Skeletal muscle tissue (tissue), 4 donors: ENCODE measurements at regions not wholly inside any gene's neighbourhood (a gene's known extent, or its start where the extent isn't known, plus 50 kb on each side); places are given as distances from the start of the nearest gene placed in this dataset. TPM values are rescaled to one million over a fixed set of nuclear protein-coding genes. Genes with fewer than 3 reads are reported as not detected.

ENCODE experiments used
- H3K27ac ChIP-seq: one replicate; pipeline ENCODE4 v1.7.0; 2013; ENCODE audit warnings: mild to moderate bottlenecking, low read depth, low read length, inconsistent platforms
- H3K27me3 ChIP-seq, 3 donors: one replicate each; pipeline ENCODE4 v1.7.0; 2013; ENCODE audit warnings: low read length in 3 of 3; ENCODE audit not compliant: control insufficient read depth in 3 of 3, insufficient read depth in 3 of 3
- H3K36me3 ChIP-seq, 3 donors: one replicate each; pipeline ENCODE4 v1.7.0; 2013; ENCODE audit warnings: low read length in 3 of 3; ENCODE audit not compliant: control insufficient read depth in 3 of 3, insufficient read depth in 3 of 3
- H3K4me1 ChIP-seq, 3 donors: one replicate each; pipeline ENCODE4 v1.7.0; 2013; ENCODE audit warnings: low read length in 3 of 3, mild to moderate bottlenecking in 3 of 3; ENCODE audit not compliant: control insufficient read depth in 3 of 3, insufficient read depth in 3 of 3
- H3K4me3 ChIP-seq, 3 donors: one replicate each; pipeline ENCODE4 v1.7.0; 2013; ENCODE audit warnings: low read length in 3 of 3
- H3K9ac ChIP-seq, 3 donors: one replicate each; pipeline ENCODE4 v1.7.0; 2013; ENCODE audit warnings: low read length in 3 of 3, mild to moderate bottlenecking in 3 of 3, moderate library complexity in 2 of 3, low read depth in 1 of 3
- H3K9me3 ChIP-seq, 3 donors: one replicate each; pipeline ENCODE4 v1.7.0; 2013; ENCODE audit warnings: low read length in 3 of 3; ENCODE audit not compliant: control insufficient read depth in 3 of 3
- small RNA-seq: library from RNA; depleted of rRNA; stranded (forward); fragments of <200 nt; gene quantifications from one replicate; pipeline ENCODE3, GENCODE V24; 2014
- donor health status: Osteomylitis.

GRCh38 chr14:62614122-62614521, 431.1 kb downstream of the KCNH5 start:
- Histone ChIP-seq H3K4me3 (no peak overlapping the region), H3K9ac (no peak overlapping the region), H3K27me3 (no peaks in the 10 kb centered on the region), H3K4me1 (no peaks in the 10 kb centered on the region), H3K9me3 (no peaks in the 10 kb centered on the region), H3K36me3 (no peaks in the 10 kb centered on the region), H3K27ac (no peak overlapping the region)

- Histone ChIP-seq H3K9me3 (no peaks in the 10 kb centered on the region), H3K9ac (no peak overlapping the region), H3K36me3 (no peaks in the 10 kb centered on the region), H3K4me3 (no peak overlapping the region), H3K4me1 (no peaks in the 10 kb centered on the region), H3K27ac (no peak overlapping the region), H3K27me3 (no peaks in the 10 kb centered on the region)
These were observed 428.6 kb downstream of the KCNH5 start for GRCh38 chr14:62616668-62617067.

- H3K27ac ChIP-seq, result no peak overlapping the region
- no peaks in the 10 kb centered on the region for H3K4me1 ChIP-seq
- no peaks in the 10 kb centered on the region for H3K27me3 ChIP-seq
- no peaks in the 10 kb centered on the region for H3K36me3 ChIP-seq
- H3K4me3 ChIP-seq, result no peak overlapping the region
- H3K9me3 ChIP-seq, result peaks cover 0 to 2% (median 0%) of the 10 kb centered on the region in 3 donors
- no peak overlapping the region for H3K9ac ChIP-seq
These were observed 418.8 kb downstream of the KCNH5 start for GRCh38 chr14:62626416-62626815.

GRCh38 chr14:62629176-62629725, 416.0 kb downstream of the KCNH5 start:
- H3K36me3 ChIP-seq, result no peaks in the 10 kb centered on the region
- no peak overlapping the region for H3K27ac ChIP-seq
- no peaks in the 10 kb centered on the region for H3K4me1 ChIP-seq
- H3K9ac ChIP-seq, result no peak overlapping the region
- no peaks in the 10 kb centered on the region for H3K27me3 ChIP-seq
- no peak overlapping the region for H3K4me3 ChIP-seq
- H3K9me3 ChIP-seq, result peaks cover 0 to 2% (median 0%) of the 10 kb centered on the region in 3 donors

- Histone ChIP-seq H3K4me3 (no peak overlapping the region), H3K27ac (no peak overlapping the region), H3K9ac (no peak overlapping the region), H3K27me3 (no peaks in the 10 kb centered on the region), H3K9me3 (peaks cover 0 to under 1% (median 0%) of the 10 kb centered on the region in 3 donors), H3K36me3 (no peaks in the 10 kb centered on the region), H3K4me1 (no peaks in the 10 kb centered on the region)
These were observed 414.1 kb downstream of the KCNH5 start for GRCh38 chr14:62631176-62631575.

GRCh38 chr14:62632771-62633170, 412.5 kb downstream of the KCNH5 start:
- Histone ChIP-seq H3K36me3 (no peaks in the 10 kb centered on the region), H3K9me3 (no peaks in the 10 kb centered on the region), H3K27me3 (no peaks in the 10 kb centered on the region), H3K4me1 (no peaks in the 10 kb centered on the region), H3K27ac (no peak overlapping the region), H3K4me3 (no peak overlapping the region), H3K9ac (no peak overlapping the region)

- Histone ChIP-seq H3K9ac (no peak overlapping the region), H3K27me3 (no peaks in the 10 kb centered on the region), H3K27ac (no peak overlapping the region), H3K4me3 (no peak overlapping the region), H3K9me3 (no peaks in the 10 kb centered on the region), H3K4me1 (no peaks in the 10 kb centered on the region), H3K36me3 (no peaks in the 10 kb centered on the region)
These were observed 399.6 kb downstream of the KCNH5 start for GRCh38 chr14:62645649-62646048.

Small RNAs in the stretch of these regions (small RNA-seq; reads per million reads assigned to genes)
- not detected for gene AL389895.1
